GM12875 (cell line): ENCODE measurements at regions not wholly inside any gene's neighbourhood (a gene's known extent, or its start where the extent isn't known, plus 50 kb on each side); places are given as distances from the start of the nearest gene placed in this dataset.
"Not testable (repeated sequence)": the region's sequence is repeated elsewhere in the genome, so short reads cannot be mapped to it uniquely, and the experiment has no call there.

Experiments used
- H3K4me3 ChIP-seq: one replicate; pipeline ENCODE4 v1.5.1; 2011; ENCODE audit warnings: low read depth, low read length, control low read depth
- TF ChIP-seq, protein P1 (sequence below): IDR thresholded peaks from 2 replicates; pipeline ENCODE4 v1.5.1; 2011; ENCODE audit warnings: low read depth, mild to moderate bottlenecking, control low read depth, inconsistent platforms, low read length, moderate library complexity, borderline replicate concordance; ENCODE audit not compliant: insufficient read depth

- TF ChIP-seq, protein P1, sequence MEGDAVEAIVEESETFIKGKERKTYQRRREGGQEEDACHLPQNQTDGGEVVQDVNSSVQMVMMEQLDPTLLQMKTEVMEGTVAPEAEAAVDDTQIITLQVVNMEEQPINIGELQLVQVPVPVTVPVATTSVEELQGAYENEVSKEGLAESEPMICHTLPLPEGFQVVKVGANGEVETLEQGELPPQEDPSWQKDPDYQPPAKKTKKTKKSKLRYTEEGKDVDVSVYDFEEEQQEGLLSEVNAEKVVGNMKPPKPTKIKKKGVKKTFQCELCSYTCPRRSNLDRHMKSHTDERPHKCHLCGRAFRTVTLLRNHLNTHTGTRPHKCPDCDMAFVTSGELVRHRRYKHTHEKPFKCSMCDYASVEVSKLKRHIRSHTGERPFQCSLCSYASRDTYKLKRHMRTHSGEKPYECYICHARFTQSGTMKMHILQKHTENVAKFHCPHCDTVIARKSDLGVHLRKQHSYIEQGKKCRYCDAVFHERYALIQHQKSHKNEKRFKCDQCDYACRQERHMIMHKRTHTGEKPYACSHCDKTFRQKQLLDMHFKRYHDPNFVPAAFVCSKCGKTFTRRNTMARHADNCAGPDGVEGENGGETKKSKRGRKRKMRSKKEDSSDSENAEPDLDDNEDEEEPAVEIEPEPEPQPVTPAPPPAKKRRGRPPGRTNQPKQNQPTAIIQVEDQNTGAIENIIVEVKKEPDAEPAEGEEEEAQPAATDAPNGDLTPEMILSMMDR: no peak
- H3K4me3 ChIP-seq: no peak overlapping the region
Measured at GRCh38 chr4:186839122-186840037, 115.7 kb upstream of the FAT1 start.

GRCh38 chr4:186840222-186840701, 116.6 kb upstream of the FAT1 start:
- TF ChIP-seq, protein P1: no peak
- no peak overlapping the region for H3K4me3 ChIP-seq

DNA sequence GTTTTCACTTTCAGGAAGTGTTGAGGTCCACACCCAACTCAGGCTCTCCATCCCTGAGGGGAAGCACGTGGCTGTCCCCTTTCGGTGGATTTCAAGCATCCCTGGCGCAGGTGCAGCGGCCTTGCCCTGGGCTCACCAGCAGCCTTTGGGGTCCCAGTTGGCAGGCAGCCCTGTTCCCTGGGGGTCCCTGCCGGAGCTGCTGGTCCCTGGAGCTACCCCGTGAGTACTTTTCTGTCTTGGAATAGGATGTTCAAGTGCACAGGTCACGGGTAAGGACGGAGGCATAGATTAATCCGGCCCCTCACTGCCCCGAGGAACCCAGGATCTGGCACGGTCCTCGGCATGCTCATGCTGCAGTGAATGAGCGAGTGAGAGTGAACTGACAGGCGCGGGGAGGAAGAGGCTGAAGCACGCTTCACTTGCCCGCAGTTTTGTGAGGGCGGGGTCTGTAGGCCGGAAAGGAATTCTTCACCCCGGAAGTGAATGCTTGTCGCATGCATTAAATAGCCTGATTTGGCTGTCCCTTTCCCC, 117.2 kb upstream of the FAT1 start:
- TF ChIP-seq, protein P1: no peak
- H3K4me3 ChIP-seq: no peak overlapping the region

GRCh38 chr4:186844059-186844681, 120.5 kb upstream of the FAT1 start:
- H3K4me3 ChIP-seq: no peak overlapping the region
- TF ChIP-seq, protein P1: no peak

- TF ChIP-seq, protein P1: no peak
- H3K4me3 ChIP-seq: no peak overlapping the region
Measured at GRCh38 chr4:186845137-186845842, 121.6 kb upstream of the FAT1 start.

DNA sequence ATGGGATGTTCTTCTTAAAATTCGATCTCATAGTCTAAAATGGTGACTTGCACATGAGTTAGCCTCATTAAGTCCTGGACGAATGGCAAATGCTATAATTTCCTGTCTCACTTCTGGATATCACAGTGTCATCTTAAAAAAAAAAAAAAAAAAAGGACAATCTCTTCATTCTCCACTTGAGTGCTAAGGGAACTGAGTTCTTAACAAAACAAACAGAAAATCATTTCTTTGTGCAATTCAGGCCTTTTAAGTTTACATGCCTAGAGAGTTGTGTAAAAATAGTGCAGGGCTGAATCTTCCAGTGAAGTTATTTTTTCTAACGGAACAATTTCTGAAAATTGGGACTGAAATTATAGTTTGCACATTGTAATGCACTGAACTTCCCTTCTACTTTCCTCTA, 122.8 kb upstream of the FAT1 start:
- TF ChIP-seq, protein P1: no peak
- H3K4me3 ChIP-seq: no peak overlapping the region

DNA sequence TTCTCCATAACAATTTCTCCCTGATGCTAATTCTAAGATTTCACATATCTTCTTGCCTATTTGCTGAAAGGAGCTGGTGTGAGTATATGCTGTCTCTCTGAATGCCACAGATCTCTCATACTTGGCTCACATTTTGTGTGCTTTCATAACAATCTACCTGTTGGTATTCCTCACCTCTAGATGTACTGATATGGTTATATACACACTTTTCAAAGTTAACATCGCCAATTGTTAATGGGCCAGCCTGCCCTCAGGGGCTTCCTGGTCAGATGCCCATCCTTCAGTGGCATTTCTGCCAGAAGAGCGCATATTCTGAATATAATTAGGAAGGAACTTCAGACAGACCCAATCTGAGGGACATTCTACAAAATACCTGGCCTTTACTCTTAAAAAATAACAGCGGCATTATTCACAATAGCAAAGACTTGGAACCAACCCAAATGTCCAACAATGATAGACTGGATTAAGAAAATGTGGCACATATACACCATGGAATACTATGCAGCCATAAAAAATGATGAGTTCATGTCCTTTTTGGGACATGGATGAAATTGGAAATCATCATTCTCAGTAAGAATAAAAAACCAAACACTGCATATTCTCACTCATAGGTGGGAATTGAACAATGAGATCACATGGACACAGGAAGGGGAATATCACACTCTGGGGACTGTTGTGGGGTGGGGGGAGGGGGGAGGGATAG, 123.9 kb upstream of the FAT1 start:
- H3K4me3 ChIP-seq: not testable (repeated sequence)
